ENCODE measurements at regions not wholly inside any gene's neighbourhood (a gene's known extent, or its start where the extent isn't known, plus 50 kb on each side); places are given as distances from the start of the nearest gene placed in this dataset.

DNA sequence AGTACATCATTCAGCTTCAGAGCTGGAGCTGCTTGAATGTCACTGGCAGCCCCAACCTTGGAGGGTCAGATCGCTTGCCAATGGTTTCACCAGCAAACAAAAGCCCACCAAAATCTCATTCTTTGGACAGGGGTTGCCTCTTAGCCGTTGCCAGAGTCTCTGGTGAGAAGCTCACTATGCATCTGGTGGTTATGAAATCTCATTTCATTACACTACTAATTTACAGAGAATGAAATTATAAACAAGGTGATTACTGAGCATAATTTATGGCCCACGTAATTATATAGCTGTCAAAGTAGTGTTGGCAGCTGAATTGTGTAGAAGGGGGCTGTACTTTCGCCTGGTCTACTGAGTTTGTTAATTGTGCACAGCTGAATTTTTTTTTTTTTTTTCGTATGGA lies 688.9 kb upstream of the KIF2B start:
- DNase-seq, result no peak
- intact Hi-C loops (cut with DNase I), result no loop called here

GRCh38 chr17:53129863-53130262 lies 692.9 kb upstream of the KIF2B start:
- intact Hi-C loops (cut with DNase I), result no loop called here
- DNase-seq, result no peak

DNA sequence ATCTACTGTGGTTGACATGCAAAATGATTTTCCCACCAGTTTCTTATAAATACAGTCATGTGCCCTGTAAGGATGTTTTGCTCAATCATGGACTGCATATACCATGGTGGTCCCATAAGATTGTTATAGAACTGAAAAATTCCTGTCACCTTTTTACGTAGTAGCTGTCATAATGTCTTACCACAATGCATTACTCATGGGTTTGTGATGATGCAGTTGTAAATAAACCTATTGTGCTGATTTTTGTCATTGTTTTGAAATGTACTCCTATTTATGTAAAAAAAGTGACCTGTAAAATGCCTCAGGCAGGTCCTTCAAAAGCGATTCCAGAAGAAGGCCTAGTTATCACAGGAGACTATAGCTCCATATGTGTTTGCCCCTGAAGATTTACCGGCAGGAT lies 695.4 kb upstream of the KIF2B start:
- intact Hi-C loops (cut with DNase I), result no loop called here
- no peak for DNase-seq

GRCh38 chr17:53122966-53123365 lies 699.8 kb upstream of the KIF2B start:
- intact Hi-C loops (cut with DNase I), result no loop called here
- no peak for DNase-seq

GRCh38 chr17:53119773-53120172 lies 703.0 kb upstream of the KIF2B start:
- intact Hi-C loops (cut with DNase I), result no loop called here
- no peak for DNase-seq

- no peak for DNase-seq
- intact Hi-C loops (cut with DNase I), result no loop called here
These were observed 703.8 kb upstream of the KIF2B start for GRCh38 chr17:53118948-53119347.

DNA sequence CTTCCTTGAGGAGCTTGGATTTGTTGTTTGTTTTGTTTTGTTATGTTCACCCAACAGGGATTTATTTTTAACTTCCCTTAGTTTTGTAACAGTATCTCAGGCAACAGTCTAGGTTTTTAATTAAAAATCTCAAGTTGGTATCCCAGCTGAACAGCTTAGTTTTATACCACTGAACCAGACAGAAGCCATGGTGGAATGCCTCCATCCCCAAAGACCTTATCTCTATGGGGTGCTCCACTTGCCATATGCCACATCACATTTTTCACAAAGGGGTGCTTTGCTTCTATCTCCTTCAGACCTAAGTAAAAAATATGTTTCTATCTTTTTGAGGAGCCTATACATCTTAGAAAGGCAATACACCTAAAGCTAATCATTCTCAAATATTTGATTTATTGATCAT lies 715.8 kb upstream of the KIF2B start:
- intact Hi-C loops (cut with DNase I), result no loop called here
- no peak for DNase-seq

DNA sequence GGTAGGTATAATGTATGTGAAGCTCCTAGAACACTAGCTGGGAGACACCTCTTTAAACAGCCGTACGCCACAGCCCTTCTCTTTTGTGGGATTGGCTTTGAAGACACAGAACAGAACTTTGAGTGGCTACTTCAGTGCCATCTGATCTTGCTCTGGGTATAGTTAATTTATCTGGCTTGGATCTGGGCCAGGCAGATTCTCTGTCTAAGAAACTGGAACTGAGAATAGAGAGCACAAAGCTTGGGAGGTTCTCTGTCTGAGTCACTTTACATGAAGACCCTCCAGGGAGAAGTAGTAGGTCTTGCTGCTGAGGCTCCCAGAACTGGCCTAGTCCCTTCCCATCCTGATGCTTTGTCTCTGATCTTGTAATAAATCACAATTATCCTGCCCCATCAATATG lies 721.0 kb upstream of the KIF2B start:
- DNase-seq, result no peak
- intact Hi-C loops (cut with DNase I), result no loop called here

DNA sequence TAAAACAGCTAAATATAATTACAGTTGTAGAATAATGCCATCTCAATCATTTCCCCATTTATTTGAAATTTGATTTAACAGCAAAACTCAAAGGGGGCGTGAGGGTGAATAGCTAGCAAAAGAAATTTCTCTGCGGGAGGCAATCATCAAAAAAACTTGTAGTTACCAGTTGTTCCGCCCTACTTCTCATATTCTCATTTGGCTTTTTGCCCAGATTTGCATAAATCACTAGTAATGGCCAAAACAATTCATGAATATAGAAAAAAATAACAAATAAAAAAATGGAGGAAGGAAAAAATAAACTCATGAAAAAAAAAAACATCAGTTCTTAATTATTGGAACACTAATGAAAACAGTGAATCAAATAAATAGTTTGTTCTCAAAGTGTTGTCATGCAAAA lies 722.6 kb upstream of the KIF2B start:
- intact Hi-C loops (cut with DNase I), result no loop called here
- DNase-seq, result no peak

GRCh38 chr17:53093391-53093790 lies 729.3 kb upstream of the KIF2B start:
- DNase-seq, result no peak
- intact Hi-C loops (cut with DNase I), result no loop called here

DNA sequence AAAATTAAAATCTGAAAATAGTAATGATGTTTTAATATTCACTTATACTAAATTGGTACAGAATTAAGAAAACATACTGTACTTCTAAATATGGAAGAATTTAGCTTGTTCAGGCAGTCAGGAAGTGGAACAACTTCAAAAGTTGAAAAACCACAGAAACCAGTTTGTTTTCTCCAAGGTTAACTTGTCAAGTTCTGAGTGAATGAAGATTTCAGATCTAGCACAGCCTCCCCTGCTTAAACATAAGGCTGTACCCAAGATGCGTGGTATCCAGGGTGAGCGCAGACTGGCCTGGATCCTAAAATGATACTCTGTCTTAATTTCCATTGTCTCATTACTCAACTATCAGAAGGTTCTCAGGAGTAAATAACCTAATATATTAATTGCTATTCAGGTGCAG lies 730.7 kb upstream of the KIF2B start:
- intact Hi-C loops (cut with DNase I), result no loop called here
- DNase-seq, result no peak

GRCh38 chr17:53090770-53091169 lies 732.0 kb upstream of the KIF2B start:
- intact Hi-C loops (cut with DNase I), result no loop called here
- no peak for DNase-seq

- intact Hi-C loops (cut with DNase I), result no loop called here
- no peak for DNase-seq
These were observed 734.2 kb upstream of the KIF2B start for GRCh38 chr17:53088481-53088880.

DNA sequence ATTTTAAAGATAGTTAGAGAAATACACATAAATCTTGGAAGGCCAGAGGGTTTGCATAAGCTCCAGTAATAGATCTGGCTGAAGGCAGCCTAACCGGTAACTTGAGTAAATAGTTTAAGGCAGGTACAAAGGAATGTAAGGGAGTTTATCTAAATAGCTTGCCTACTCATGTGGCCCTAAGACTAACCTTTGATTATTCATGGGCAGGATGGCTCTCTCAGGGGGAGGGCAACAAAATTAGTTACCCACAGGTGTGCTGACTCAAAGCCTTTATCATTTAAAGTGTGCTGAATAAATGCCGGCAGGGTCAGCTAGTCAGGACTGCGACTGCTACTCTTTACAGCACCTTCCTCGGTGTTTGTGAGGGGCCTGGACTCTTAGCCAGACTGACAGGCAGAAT lies 761.3 kb upstream of the KIF2B start:
- no peak for DNase-seq
- intact Hi-C loops (cut with DNase I), result no loop called here

DNA sequence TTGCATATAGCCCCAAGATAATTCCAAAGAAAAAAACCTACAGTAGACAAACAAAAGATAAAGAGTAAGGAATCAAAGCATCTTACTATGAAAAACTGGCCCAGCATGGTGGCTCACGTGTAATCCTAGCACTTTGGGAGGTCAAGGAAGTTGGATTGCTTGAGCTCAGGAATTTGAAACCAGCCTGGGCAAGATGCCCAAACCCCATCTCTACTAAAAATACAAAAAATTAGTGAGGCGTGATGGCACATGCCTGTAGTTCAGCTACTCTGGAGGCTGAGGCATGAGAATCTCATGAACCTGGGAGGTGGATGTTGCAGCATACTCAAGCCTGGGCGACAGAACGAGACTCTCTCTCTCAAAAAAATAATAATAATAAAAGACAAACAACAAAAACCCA lies 764.7 kb upstream of the KIF2B start:
- intact Hi-C loops (cut with DNase I), result no loop called here
- DNase-seq, result no peak

DNA sequence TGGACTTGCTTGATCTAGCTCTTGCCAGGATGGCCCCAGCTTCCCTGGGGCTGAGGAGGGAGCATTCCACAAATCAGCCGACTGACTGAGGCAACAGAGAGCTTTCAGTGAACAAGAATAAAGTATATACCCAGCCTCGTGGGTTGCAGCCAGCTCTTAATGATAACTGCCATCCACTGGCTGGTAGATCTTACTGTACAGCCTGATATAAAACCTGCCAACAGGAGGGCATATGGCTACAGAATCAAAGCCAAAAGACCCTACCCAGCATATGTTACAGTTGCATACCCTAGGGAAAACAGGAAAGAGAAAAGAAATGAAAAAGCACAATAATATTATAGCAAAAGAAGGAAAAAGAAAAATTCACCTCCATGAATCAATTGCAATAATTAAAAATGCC lies 775.9 kb upstream of the KIF2B start:
- intact Hi-C loops (cut with DNase I), result no loop called here
- no peak for DNase-seq

- DNase-seq, result no peak
- intact Hi-C loops (cut with DNase I), result no loop called here
These were observed 782.7 kb upstream of the KIF2B start for GRCh38 chr17:53039981-53040380.

DNA sequence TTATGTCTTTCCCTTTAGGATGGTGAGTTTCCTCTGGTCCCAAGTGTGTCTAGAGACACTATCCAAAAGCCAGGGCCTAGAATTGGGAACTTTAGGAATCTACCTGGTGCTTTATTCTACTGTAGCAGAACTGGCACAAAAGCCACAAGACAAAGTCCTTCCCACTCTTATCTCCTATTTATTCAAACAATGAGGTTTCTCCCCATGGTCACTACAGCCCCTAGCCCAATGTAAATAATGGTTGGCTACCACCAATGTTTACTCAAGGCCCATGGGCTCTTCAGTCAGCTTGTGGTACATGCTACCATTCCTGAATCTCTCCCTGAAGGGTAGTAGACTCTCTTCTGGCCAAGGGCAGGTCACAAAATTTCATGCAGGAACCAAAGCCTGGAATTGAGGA lies 789.4 kb upstream of the KIF2B start:
- DNase-seq, result no peak
- intact Hi-C loops (cut with DNase I), result no loop called here

DNA sequence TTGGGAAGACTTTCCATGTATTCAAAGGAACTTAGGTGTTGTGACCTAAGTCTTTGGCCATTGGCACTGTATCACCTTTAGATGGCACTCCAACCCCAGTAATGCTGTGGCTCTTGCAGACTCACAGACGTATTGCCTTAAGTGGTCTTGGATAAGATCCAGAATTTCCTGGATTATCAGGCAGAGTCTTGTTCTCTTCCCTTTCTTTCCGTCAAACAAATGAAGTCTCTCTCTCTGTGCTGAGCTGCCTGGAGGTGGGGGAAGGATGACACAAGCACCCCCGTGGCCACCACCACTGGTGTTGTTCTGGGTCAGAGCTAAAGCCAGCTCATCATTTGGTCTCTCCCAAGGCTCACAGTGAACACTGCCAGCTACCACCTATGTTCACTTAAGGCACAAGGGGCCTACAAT lies 789.9 kb upstream of the KIF2B start:
- intact Hi-C loops (cut with DNase I), result no loop called here
- DNase-seq, result peak in 3 of 42 donors; percentile 1 to 11 (median 2)

DNA sequence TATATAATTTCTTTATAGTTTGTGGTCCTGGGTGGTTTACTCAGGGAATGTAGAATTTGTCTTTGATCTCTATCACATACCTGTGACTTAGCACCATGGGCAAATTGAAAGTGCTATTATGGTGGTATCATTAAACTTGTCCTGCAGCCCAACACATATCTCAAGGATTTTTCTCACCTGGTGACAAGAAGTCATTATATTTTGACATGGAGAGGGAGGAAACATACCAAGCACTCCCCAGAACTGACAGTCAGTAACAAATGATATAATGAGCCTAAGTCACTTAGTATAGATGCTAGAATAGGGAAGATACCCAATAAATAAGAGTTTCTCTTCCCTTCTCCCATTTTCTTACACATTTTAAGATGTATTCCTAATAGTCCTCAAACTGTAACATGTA lies 805.5 kb upstream of the KIF2B start:
- intact Hi-C loops (cut with DNase I), result no loop called here
- no peak for DNase-seq

DNA sequence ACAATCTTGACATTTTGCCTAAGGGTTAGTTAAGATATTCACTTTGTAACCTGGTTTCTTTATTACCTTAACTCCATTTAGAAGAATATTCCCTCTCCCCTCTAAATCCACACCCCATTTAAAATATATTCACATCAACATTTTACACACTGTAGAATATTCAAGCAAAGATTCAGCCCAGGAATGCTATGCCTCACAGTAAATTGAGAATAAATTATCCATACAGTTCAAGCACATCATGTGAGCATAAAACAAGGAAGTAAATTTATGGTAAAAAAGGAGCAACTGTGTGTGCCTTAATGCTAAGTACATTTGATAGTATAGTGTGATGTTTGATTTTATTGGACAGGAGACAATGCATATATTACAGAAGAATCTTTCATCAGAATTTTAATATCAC lies 806.6 kb upstream of the KIF2B start:
- DNase-seq, result no peak
- intact Hi-C loops (cut with DNase I), result no loop called here

DNA sequence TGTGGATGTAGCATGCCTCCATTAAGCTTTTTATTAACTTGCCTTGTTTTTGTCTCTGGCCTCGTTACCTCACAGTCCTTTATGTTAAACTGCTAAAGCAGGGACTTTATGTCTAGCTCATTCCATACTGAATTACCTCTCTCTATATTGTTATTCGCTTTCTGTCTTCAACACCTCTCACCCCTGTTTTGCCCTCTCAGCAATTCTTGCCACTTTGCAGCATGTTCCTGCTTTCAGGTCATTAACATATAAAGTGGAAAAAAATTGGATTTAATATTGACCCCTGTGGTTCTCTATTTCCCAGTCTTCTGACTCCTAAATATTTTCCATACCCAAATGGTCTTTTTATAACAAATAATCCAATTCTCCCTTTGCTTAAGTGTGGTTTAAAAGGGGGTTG lies 810.4 kb upstream of the KIF2B start:
- intact Hi-C loops (cut with DNase I), result no loop called here
- no peak for DNase-seq

GRCh38 chr17:53006006-53006405 lies 816.7 kb upstream of the KIF2B start:
- intact Hi-C loops (cut with DNase I), result no loop called here
- no peak for DNase-seq
